NCI-H446 (cell line): ENCODE measurements at regions not wholly inside any gene's neighbourhood (a gene's known extent, or its start where the extent isn't known, plus 50 kb on each side); places are given as distances from the start of the nearest gene placed in this dataset.
"Not testable (repeated sequence)": the region's sequence is repeated elsewhere in the genome, so short reads cannot be mapped to it uniquely, and the experiment has no call there.

ENCODE experiments used
- DNase-seq, 2 experiments: peaks; one replicate each; lab custom pipeline; 2025; lab: John Stamatoyannopoulos, UW

GRCh38 chrX:13518126-13518525, 51.3 kb upstream of the EGFL6 start:
- DNase-seq = no peak

GRCh38 chrX:13515211-13515930, 54.0 kb upstream of the EGFL6 start:
- DNase-seq = no peak

- DNase-seq = no peak
Measured at GRCh38 chrX:13511944-13512330, 57.5 kb upstream of the EGFL6 start.

- DNase-seq = no peak
Measured at GRCh38 chrX:13511241-13511943, 58.0 kb upstream of the EGFL6 start.

- DNase-seq = no peak
Measured at GRCh38 chrX:13507893-13508292, 61.5 kb upstream of the EGFL6 start.

- DNase-seq = peak; percentile 36 to 63
Measured at GRCh38 chrX:13506574-13506973, 62.8 kb upstream of the EGFL6 start.

GRCh38 chrX:13502590-13502989, 66.8 kb upstream of the EGFL6 start:
- no peak for DNase-seq

- no peak for DNase-seq
Measured at GRCh38 chrX:13499736-13500135, 69.7 kb upstream of the EGFL6 start.

- DNase-seq = peak; percentile 17 to 66
Measured at GRCh38 chrX:13498238-13498637, 71.2 kb upstream of the EGFL6 start.

- peak; percentile 65 to 85 for DNase-seq
Measured at GRCh38 chrX:13495232-13495631, 74.2 kb upstream of the EGFL6 start.

GRCh38 chrX:13494562-13494961, 74.8 kb upstream of the EGFL6 start:
- DNase-seq = peak in 1 of 2 experiments; percentile 21

GRCh38 chrX:13493659-13494058, 75.7 kb upstream of the EGFL6 start:
- no peak for DNase-seq

GRCh38 chrX:13492286-13492685, 77.1 kb upstream of the EGFL6 start:
- no peak for DNase-seq

- DNase-seq = no peak
Measured at GRCh38 chrX:13491061-13491460, 78.3 kb upstream of the EGFL6 start.

GRCh38 chrX:13489454-13489853, 79.9 kb upstream of the EGFL6 start:
- DNase-seq = no peak

- peak; percentile 63 to 75 for DNase-seq
Measured at GRCh38 chrX:13487731-13488505, 81.5 kb upstream of the EGFL6 start.

- no peak for DNase-seq
Measured at GRCh38 chrX:13485167-13485566, 84.2 kb upstream of the EGFL6 start.

GRCh38 chrX:13483773-13484172, 85.6 kb upstream of the EGFL6 start:
- DNase-seq = no peak

GRCh38 chrX:13482746-13483541, 86.5 kb upstream of the EGFL6 start:
- no peak for DNase-seq

GRCh38 chrX:13480780-13481179, 88.6 kb upstream of the EGFL6 start:
- not testable (repeated sequence) for DNase-seq

- peak in 1 of 2 experiments; percentile 26 for DNase-seq
Measured at GRCh38 chrX:13479452-13479813, 90.0 kb upstream of the EGFL6 start.
